Breast epithelium (tissue), 3 donors: ENCODE measurements at regions not wholly inside any gene's neighbourhood (a gene's known extent, or its start where the extent isn't known, plus 50 kb on each side); places are given as distances from the start of the nearest gene placed in this dataset.

Experiments
- POLR2A ChIP-seq: fragments of 450-650 bp; IDR thresholded peaks from one replicate; pipeline ENCODE4 v1.6.1; 2016; ENCODE audit warnings: antibody characterized with exemption, mild to moderate bottlenecking, moderate library complexity
- POLR2AphosphoS5 ChIP-seq, 3 donors: sonication (generic); formaldehyde crosslinking; IDR thresholded peaks; one replicate each; pipeline ENCODE4 v1.6.1; 2017; ENCODE audit warnings: antibody characterized with exemption in 3 of 3
- TF ChIP-seq, protein P1 (sequence below), 3 donors: fragments of 450-650 bp; IDR thresholded peaks; one replicate each; pipeline ENCODE4 v1.5.1; 2016 to 2017; ENCODE audit warnings: antibody characterized with exemption in 3 of 3, mild to moderate bottlenecking in 3 of 3, moderate library complexity in 3 of 3

DNA sequence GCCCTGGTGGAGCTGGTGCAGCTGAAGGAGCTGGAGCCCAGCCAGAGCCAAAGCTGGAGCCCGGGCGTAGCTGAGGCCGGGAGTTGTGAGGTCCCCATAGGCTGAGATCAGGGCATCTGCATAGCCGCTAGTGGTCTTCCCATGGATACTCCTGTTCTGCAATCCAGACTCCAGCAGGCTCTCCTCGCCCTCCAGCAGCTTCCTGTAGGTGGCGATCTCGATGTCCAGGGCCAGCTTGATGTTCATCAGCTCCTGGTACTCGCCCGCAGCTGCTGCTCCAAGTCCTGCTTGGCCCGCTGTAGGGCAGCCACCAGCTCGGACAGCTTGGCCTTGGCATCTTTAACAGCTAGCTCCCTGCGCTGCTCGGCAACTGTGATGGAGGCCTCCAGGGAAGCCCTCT lies 966.1 kb downstream of the FSCB start:
- TF ChIP-seq, protein P1, sequence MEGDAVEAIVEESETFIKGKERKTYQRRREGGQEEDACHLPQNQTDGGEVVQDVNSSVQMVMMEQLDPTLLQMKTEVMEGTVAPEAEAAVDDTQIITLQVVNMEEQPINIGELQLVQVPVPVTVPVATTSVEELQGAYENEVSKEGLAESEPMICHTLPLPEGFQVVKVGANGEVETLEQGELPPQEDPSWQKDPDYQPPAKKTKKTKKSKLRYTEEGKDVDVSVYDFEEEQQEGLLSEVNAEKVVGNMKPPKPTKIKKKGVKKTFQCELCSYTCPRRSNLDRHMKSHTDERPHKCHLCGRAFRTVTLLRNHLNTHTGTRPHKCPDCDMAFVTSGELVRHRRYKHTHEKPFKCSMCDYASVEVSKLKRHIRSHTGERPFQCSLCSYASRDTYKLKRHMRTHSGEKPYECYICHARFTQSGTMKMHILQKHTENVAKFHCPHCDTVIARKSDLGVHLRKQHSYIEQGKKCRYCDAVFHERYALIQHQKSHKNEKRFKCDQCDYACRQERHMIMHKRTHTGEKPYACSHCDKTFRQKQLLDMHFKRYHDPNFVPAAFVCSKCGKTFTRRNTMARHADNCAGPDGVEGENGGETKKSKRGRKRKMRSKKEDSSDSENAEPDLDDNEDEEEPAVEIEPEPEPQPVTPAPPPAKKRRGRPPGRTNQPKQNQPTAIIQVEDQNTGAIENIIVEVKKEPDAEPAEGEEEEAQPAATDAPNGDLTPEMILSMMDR (IDR thresholded peaks at IDR 0.05) = no peak
- TF ChIP-seq POLR2A (no peak), POLR2AphosphoS5 (IDR thresholded peaks at IDR 0.05) (no peak)
